ENCODE measurements at regions not wholly inside any gene's neighbourhood (a gene's known extent, or its start where the extent isn't known, plus 50 kb on each side); places are given as distances from the start of the nearest gene placed in this dataset.

GRCh38 chr5:106698169-106698568 lies 972.6 kb downstream of the EFNA5 start:
- in situ Hi-C loops (cut with MboI; ENCODE audit: low pct_unique_long_range_greater_than_20kb, low sequenced_read_pairs, unreplicated experiment): no loop called here
- TF ChIP-seq CTCF (IDR thresholded peaks at IDR 0.05; ENCODE audit: extremely low read depth, insufficient read depth, missing control alignments): no peak
- DNase-seq (ENCODE audit: low spot score): no peak

DNA sequence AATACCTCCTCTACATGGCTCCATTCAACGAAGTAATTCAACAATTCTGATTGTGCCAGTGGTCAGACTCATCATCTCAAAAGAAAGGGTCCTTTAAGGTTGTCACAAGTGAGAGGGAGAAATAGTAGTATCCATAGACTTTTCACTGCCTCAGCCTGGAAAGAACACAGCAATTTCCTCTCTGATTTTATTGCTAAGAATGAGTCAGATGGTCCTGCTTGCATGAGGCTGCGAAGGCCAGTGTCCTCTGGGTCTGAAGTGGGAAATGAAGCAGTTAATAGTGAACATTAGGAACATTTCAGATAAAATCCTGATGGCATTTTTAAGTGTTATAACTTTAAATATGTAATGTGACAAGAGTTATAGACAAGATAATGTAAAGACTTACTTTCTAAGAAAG lies 979.0 kb downstream of the EFNA5 start:
- in situ Hi-C loops (cut with MboI; ENCODE audit: low pct_unique_long_range_greater_than_20kb, low sequenced_read_pairs, unreplicated experiment): no loop called here
- no peak for DNase-seq (ENCODE audit: low spot score)
- TF ChIP-seq CTCF (IDR thresholded peaks at IDR 0.05; ENCODE audit: extremely low read depth, insufficient read depth, missing control alignments): no peak

DNA sequence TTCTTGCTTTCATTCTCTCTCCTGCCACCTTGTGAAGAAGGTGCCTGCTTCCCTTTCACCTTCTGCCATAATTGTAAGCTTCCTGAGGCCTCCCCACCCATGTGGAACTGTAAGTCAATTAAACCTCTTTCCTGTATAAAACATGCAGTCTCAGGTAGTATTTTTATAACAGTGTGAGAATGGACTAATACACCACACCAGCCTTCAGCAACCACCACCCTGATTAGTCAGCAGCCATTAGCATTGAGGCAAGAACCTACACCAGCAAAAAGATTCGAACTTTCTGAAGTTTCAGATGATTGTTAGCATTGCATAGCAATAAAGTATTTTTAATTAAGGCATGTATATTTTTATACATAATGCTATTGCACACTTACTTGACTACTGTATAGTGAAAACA lies 980.2 kb downstream of the EFNA5 start:
- no peak for DNase-seq (ENCODE audit: low spot score)
- in situ Hi-C loops (cut with MboI; ENCODE audit: low pct_unique_long_range_greater_than_20kb, low sequenced_read_pairs, unreplicated experiment): no loop called here
- TF ChIP-seq CTCF (IDR thresholded peaks at IDR 0.05; ENCODE audit: extremely low read depth, insufficient read depth, missing control alignments): no peak

GRCh38 chr5:106680330-106680729 lies 990.4 kb downstream of the EFNA5 start:
- no peak for TF ChIP-seq CTCF (IDR thresholded peaks at IDR 0.05; ENCODE audit: extremely low read depth, insufficient read depth, missing control alignments)
- in situ Hi-C loops (cut with MboI; ENCODE audit: low pct_unique_long_range_greater_than_20kb, low sequenced_read_pairs, unreplicated experiment): no loop called here
- no peak for DNase-seq (ENCODE audit: low spot score)

GRCh38 chr5:106677057-106677456 lies 993.7 kb downstream of the EFNA5 start:
- in situ Hi-C loops (cut with MboI; ENCODE audit: low pct_unique_long_range_greater_than_20kb, low sequenced_read_pairs, unreplicated experiment): no loop called here
- TF ChIP-seq CTCF (IDR thresholded peaks at IDR 0.05; ENCODE audit: extremely low read depth, insufficient read depth, missing control alignments): no peak

DNA sequence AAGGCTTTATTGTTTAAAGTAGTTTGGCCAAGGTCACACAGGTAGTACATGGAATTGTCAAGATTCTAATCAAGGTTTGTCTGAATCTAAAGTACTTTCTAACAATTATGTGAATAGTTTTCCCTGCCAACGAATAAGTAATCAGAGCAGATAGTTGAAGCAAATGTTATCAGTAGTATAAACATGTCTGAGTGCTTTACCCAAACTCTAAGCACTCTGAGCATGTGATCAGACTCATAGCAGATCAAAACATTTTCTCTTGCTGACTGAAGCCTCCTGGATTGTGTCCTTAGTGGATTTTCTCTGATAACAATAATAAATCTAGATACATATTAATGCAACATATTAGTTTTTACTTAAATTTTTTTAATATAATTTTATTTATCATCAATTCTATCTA lies 995.0 kb downstream of the EFNA5 start:
- no peak for TF ChIP-seq CTCF (IDR thresholded peaks at IDR 0.05; ENCODE audit: extremely low read depth, insufficient read depth, missing control alignments)
- DNase-seq (ENCODE audit: low spot score): no peak
- in situ Hi-C loops (cut with MboI; ENCODE audit: low pct_unique_long_range_greater_than_20kb, low sequenced_read_pairs, unreplicated experiment): no loop called here

More at GRCh38 chr5:106677057-106677456, 993.7 kb downstream of the EFNA5 start:
- no peak for DNase-seq (ENCODE audit: low spot score)

GRCh38 chr5:106673941-106674340 lies 996.8 kb downstream of the EFNA5 start:
- in situ Hi-C loops (cut with MboI; ENCODE audit: low pct_unique_long_range_greater_than_20kb, low sequenced_read_pairs, unreplicated experiment): no loop called here
- no peak for DNase-seq (ENCODE audit: low spot score)
- no peak for TF ChIP-seq CTCF (IDR thresholded peaks at IDR 0.05; ENCODE audit: extremely low read depth, insufficient read depth, missing control alignments)
